ENCODE measurements at regions not wholly inside any gene's neighbourhood (a gene's known extent, or its start where the extent isn't known, plus 50 kb on each side); places are given as distances from the start of the nearest gene placed in this dataset.

- peaks cover 0 to under 1% (median 0%) of the 10 kb centered on the region in 3 donors for H3K9me3 ChIP-seq
- no peak for TF ChIP-seq CTCF (IDR thresholded peaks at IDR 0.05)
These were observed 180.9 kb downstream of the IRX2 start for GRCh38 chr5:2570586-2570985.

GRCh38 chr5:2569774-2570542 lies 181.5 kb downstream of the IRX2 start:
- H3K27me3 ChIP-seq = no peaks in the 10 kb centered on the region
- H3K9me3 ChIP-seq = peaks cover 0 to 4% (median 0%) of the 10 kb centered on the region in 3 donors
- H3K4me3 ChIP-seq = no peak overlapping the region
- no peak for DNase-seq
- no peaks in the 10 kb centered on the region for H3K4me1 ChIP-seq
- TF ChIP-seq CTCF (IDR thresholded peaks at IDR 0.05) = no peak
- no peaks in the 10 kb centered on the region for H3K36me3 ChIP-seq
- intact Hi-C loops (cut with DNase I; ENCODE audit: low total_unique reads) = no loop called here
- H3K27ac ChIP-seq = no peak overlapping the region

More at GRCh38 chr5:2570586-2570985, 180.9 kb downstream of the IRX2 start:
- Histone ChIP-seq H3K27me3 (no peaks in the 10 kb centered on the region), H3K36me3 (no peaks in the 10 kb centered on the region), H3K4me3 (no peak overlapping the region), H3K27ac (no peak overlapping the region), H3K4me1 (no peaks in the 10 kb centered on the region)
- no peak for DNase-seq
- intact Hi-C loops (cut with DNase I; ENCODE audit: low total_unique reads) = no loop called here

- Histone ChIP-seq H3K9me3 (peaks cover 0 to 4% (median 0%) of the 10 kb centered on the region in 3 donors), H3K4me1 (no peaks in the 10 kb centered on the region), H3K36me3 (no peaks in the 10 kb centered on the region), H3K27me3 (no peaks in the 10 kb centered on the region), H3K27ac (no peak overlapping the region), H3K4me3 (no peak overlapping the region)
- no peak for DNase-seq
- intact Hi-C loops (cut with DNase I; ENCODE audit: low total_unique reads) = no loop called here
- no peak for TF ChIP-seq CTCF (IDR thresholded peaks at IDR 0.05)
These were observed 182.3 kb downstream of the IRX2 start for GRCh38 chr5:2569176-2569575.

- H3K4me3 ChIP-seq = no peak overlapping the region
- no peak for DNase-seq
- H3K27me3 ChIP-seq = no peaks in the 10 kb centered on the region
- TF ChIP-seq CTCF (IDR thresholded peaks at IDR 0.05) = no peak
- no peak overlapping the region for H3K27ac ChIP-seq
- intact Hi-C loops (cut with DNase I; ENCODE audit: low total_unique reads) = no loop called here
- no peaks in the 10 kb centered on the region for H3K4me1 ChIP-seq
- H3K9me3 ChIP-seq = peaks cover 0 to 4% (median 0%) of the 10 kb centered on the region in 3 donors
- H3K36me3 ChIP-seq = no peaks in the 10 kb centered on the region
These were observed 185.2 kb downstream of the IRX2 start for GRCh38 chr5:2566284-2566683.

GRCh38 chr5:2565147-2565546 lies 186.3 kb downstream of the IRX2 start:
- Histone ChIP-seq H3K9me3 (peaks cover 0 to 4% (median 0%) of the 10 kb centered on the region in 3 donors), H3K4me1 (no peaks in the 10 kb centered on the region), H3K27ac (no peak overlapping the region), H3K4me3 (no peak overlapping the region), H3K36me3 (no peaks in the 10 kb centered on the region), H3K27me3 (no peaks in the 10 kb centered on the region)
- no peak for TF ChIP-seq CTCF (IDR thresholded peaks at IDR 0.05)
- intact Hi-C loops (cut with DNase I; ENCODE audit: low total_unique reads) = no loop called here
- no peak for DNase-seq

Data from tibial artery (tissue), 4 donors.